GM21367 (cell line): ENCODE measurements at regions not wholly inside any gene's neighbourhood (a gene's known extent, or its start where the extent isn't known, plus 50 kb on each side); places are given as distances from the start of the nearest gene placed in this dataset.

Experiments used
- ATAC-seq: cut with Tn5 transposase; IDR thresholded peaks from one replicate; pipeline ENCODE4 v1.9.1; 2021; ENCODE audit not compliant: unreplicated experiment

- no peak for ATAC-seq
Measured at GRCh38 chr5:155068616-155069100, 55.1 kb downstream of the KIF4B start.

GRCh38 chr5:155069961-155070360 is 56.4 kb downstream of the KIF4B start:
- no peak for ATAC-seq

- ATAC-seq, result no peak
Measured at GRCh38 chr5:155070781-155071180, 57.2 kb downstream of the KIF4B start.

GRCh38 chr5:155076379-155076778 is 62.8 kb downstream of the KIF4B start:
- ATAC-seq, result no peak

GRCh38 chr5:155079698-155080097 is 66.1 kb downstream of the KIF4B start:
- no peak for ATAC-seq

GRCh38 chr5:155080721-155081120 is 67.2 kb downstream of the KIF4B start:
- ATAC-seq, result no peak

GRCh38 chr5:155081618-155082017 is 68.1 kb downstream of the KIF4B start:
- no peak for ATAC-seq

- ATAC-seq, result no peak
Measured at GRCh38 chr5:155082401-155082800, 68.8 kb downstream of the KIF4B start.

- ATAC-seq, result no peak
Measured at GRCh38 chr5:155085282-155085989, 71.9 kb downstream of the KIF4B start.

GRCh38 chr5:155087036-155087435 is 73.5 kb downstream of the KIF4B start:
- ATAC-seq, result no peak

GRCh38 chr5:155088811-155089210 is 75.3 kb downstream of the KIF4B start:
- no peak for ATAC-seq

GRCh38 chr5:155089643-155090042 is 76.1 kb downstream of the KIF4B start:
- ATAC-seq, result no peak

- no peak for ATAC-seq
Measured at GRCh38 chr5:155091063-155091648, 77.6 kb downstream of the KIF4B start.

- no peak for ATAC-seq
Measured at GRCh38 chr5:155091768-155092717, 78.5 kb downstream of the KIF4B start.

GRCh38 chr5:155094455-155094854 is 80.9 kb downstream of the KIF4B start:
- no peak for ATAC-seq

GRCh38 chr5:155097995-155098394 is 84.4 kb downstream of the KIF4B start:
- ATAC-seq, result no peak

- no peak for ATAC-seq
Measured at GRCh38 chr5:155098433-155098832, 84.9 kb downstream of the KIF4B start.

GRCh38 chr5:155101697-155102096 is 88.1 kb downstream of the KIF4B start:
- no peak for ATAC-seq

GRCh38 chr5:155103146-155103545 is 89.6 kb downstream of the KIF4B start:
- ATAC-seq, result no peak

GRCh38 chr5:155104441-155104840 is 90.9 kb downstream of the KIF4B start:
- ATAC-seq, result no peak

- no peak for ATAC-seq
Measured at GRCh38 chr5:155106221-155106620, 92.7 kb downstream of the KIF4B start.

- no peak for ATAC-seq
Measured at GRCh38 chr5:155113888-155114287, 100.3 kb downstream of the KIF4B start.
